ENCODE measurements at regions not wholly inside any gene's neighbourhood (a gene's known extent, or its start where the extent isn't known, plus 50 kb on each side); places are given as distances from the start of the nearest gene placed in this dataset.

- ATAC-seq (no peak), DNase-seq (ENCODE audit: low spot score in 2 of 2) (no peak)
- H3K36me3 Mint-ChIP-seq: no peaks in the 10 kb centered on the region
- H3K9me3 Mint-ChIP-seq: no peaks in the 10 kb centered on the region
- H3K27ac Mint-ChIP-seq: no peak overlapping the region
These were observed 239.5 kb upstream of the SORL1-AS1 start for GRCh38 chr11:121692236-121692635.

GRCh38 chr11:121688860-121689614 lies 236.3 kb upstream of the SORL1-AS1 start:
- Mint-ChIP-seq H3K36me3 (no peaks in the 10 kb centered on the region), H3K9me3 (no peaks in the 10 kb centered on the region), H3K27ac (no peak overlapping the region)
- no peak for ATAC-seq
- no peak for DNase-seq (ENCODE audit: low spot score in 2 of 2)

GRCh38 chr11:121688055-121688491 lies 235.3 kb upstream of the SORL1-AS1 start:
- no peaks in the 10 kb centered on the region for H3K9me3 Mint-ChIP-seq
- no peaks in the 10 kb centered on the region for H3K36me3 Mint-ChIP-seq
- ATAC-seq: no peak
- no peak for DNase-seq (ENCODE audit: low spot score in 2 of 2)
- no peak overlapping the region for H3K27ac Mint-ChIP-seq

GRCh38 chr11:121683791-121684190 lies 231.0 kb upstream of the SORL1-AS1 start:
- ATAC-seq (no peak), DNase-seq (ENCODE audit: low spot score in 2 of 2) (no peak)
- Mint-ChIP-seq H3K9me3 (no peaks in the 10 kb centered on the region), H3K27ac (no peak overlapping the region), H3K36me3 (peaks cover 0 to 5% of the 10 kb centered on the region in 2 donors)
